ENCODE measurements at regions not wholly inside any gene's neighbourhood (a gene's known extent, or its start where the extent isn't known, plus 50 kb on each side); places are given as distances from the start of the nearest gene placed in this dataset.

DNA sequence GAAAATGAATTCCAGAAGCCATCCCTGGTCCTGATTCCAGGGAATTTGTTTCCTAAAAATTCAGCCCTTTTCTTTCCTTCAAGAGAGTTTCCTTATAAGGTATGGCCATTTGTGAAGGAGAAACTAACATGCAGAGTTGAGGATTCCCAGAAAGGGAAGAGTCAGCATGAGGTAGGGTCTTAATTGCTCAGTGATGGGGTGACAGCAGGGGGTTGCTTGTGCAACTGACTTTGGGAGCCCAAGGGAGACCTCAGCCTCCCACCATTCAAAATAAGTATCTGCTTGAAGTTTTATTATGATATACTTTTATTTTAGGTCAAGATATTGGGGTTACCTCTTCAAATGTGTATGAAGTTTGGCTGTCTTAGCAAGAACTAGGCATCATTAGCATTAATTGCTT is 74.9 kb upstream of the CELF4 start:
- POLR2A ChIA-PET, result no interaction called here
- TF ChIP-seq JUN (IDR thresholded peaks at IDR 0.05; ENCODE audit: borderline replicate concordance, insufficient read depth, insufficient read length, low read depth), result no peak
- TF ChIP-seq MYC (IDR thresholded peaks at IDR 0.05; ENCODE audit: low read depth, low read length), result no peak
- no peak for TF ChIP-seq POLR2AphosphoS5 (IDR thresholded peaks at IDR 0.05; ENCODE audit: insufficient read depth, low read depth, low read length)
- no peak for TF ChIP-seq POLR2A (IDR thresholded peaks at IDR 0.05; ENCODE audit: low read depth, low read length)
- no peak for TF ChIP-seq GATA2 (IDR thresholded peaks at IDR 0.05; ENCODE audit: insufficient read depth, insufficient read length, low read depth, low read length)
- TF ChIP-seq MAX (IDR thresholded peaks at IDR 0.05; ENCODE audit: insufficient read depth, insufficient read length), result no peak
- TF ChIP-seq FOS (IDR thresholded peaks at IDR 0.05; ENCODE audit: borderline replicate concordance, insufficient read depth, low read length), result no peak
- TF ChIP-seq EZH2 (IDR thresholded peaks at IDR 0.05; ENCODE audit: borderline replicate concordance, low read depth, low read length, severe bottlenecking), result no peak
- TF ChIP-seq, protein P1, sequence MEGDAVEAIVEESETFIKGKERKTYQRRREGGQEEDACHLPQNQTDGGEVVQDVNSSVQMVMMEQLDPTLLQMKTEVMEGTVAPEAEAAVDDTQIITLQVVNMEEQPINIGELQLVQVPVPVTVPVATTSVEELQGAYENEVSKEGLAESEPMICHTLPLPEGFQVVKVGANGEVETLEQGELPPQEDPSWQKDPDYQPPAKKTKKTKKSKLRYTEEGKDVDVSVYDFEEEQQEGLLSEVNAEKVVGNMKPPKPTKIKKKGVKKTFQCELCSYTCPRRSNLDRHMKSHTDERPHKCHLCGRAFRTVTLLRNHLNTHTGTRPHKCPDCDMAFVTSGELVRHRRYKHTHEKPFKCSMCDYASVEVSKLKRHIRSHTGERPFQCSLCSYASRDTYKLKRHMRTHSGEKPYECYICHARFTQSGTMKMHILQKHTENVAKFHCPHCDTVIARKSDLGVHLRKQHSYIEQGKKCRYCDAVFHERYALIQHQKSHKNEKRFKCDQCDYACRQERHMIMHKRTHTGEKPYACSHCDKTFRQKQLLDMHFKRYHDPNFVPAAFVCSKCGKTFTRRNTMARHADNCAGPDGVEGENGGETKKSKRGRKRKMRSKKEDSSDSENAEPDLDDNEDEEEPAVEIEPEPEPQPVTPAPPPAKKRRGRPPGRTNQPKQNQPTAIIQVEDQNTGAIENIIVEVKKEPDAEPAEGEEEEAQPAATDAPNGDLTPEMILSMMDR (IDR thresholded peaks at IDR 0.05; ENCODE audit: extremely low read depth in 1 of 2, insufficient read depth in 1 of 2, low read depth in 1 of 2, low read length in 2 of 2), result no peak
- CTCF ChIA-PET, result no interaction called here
- no peak overlapping the region for H2AFZ ChIP-seq (ENCODE audit: low read depth, low read length)
- H3K27me3 ChIP-seq (ENCODE audit: control insufficient read depth in 2 of 2, insufficient read depth in 2 of 2, low read length in 2 of 2), result no peaks in the 10 kb centered on the region
- H3K79me2 ChIP-seq (ENCODE audit: control insufficient read depth, insufficient read depth, low read length), result no peaks in the 10 kb centered on the region
- H3K27ac ChIP-seq (ENCODE audit: insufficient read depth, low read depth, low read length), result no peak overlapping the region
- H3K4me2 ChIP-seq (ENCODE audit: insufficient read depth, low read length), result no peak overlapping the region
- H3K36me3 ChIP-seq (ENCODE audit: control insufficient read depth in 2 of 2, extremely low read depth in 1 of 2, insufficient read depth in 2 of 2, low read length in 2 of 2), result no peaks in the 10 kb centered on the region
- no peaks in the 10 kb centered on the region for H4K20me1 ChIP-seq (replicated peaks; ENCODE audit: control insufficient read depth, extremely low read depth, insufficient read depth, low read length)
- no peak for DNase-seq (ENCODE audit: low read depth, low spot score)
- no peaks in the 10 kb centered on the region for H3K4me1 ChIP-seq (ENCODE audit: control insufficient read depth, extremely low read depth, insufficient read depth, low read length)
- H3K9me1 ChIP-seq (replicated peaks; ENCODE audit: control insufficient read depth, extremely low read depth, insufficient read depth, low read length), result no peaks in the 10 kb centered on the region
- BruUV-seq (replicated peaks), result no TSS peak
- dilution Hi-C loops (cut with MboI; ENCODE audit: extremely low pct_ligation_motif_present, low sequenced_read_pairs) (no loop called here), intact Hi-C loops (cut with micrococcal nuclease) (no loop called here)
- peaks cover 6% of the 10 kb centered on the region for H3K9me3 ChIP-seq (replicated peaks; ENCODE audit: control insufficient read depth, insufficient read depth, low read length)
- no peak for FAIRE-seq
- H3K9ac ChIP-seq (replicated peaks; ENCODE audit: extremely low read depth, insufficient read depth, low read length), result no peak overlapping the region
- no peak overlapping the region for H3K4me3 ChIP-seq (replicated peaks in 1 of 3; ENCODE audit: insufficient read depth in 1 of 3, low read depth in 1 of 3, low read length in 3 of 3)

Measured in endothelial cell of umbilical vein (primary cell).